ENCODE measurements at regions not wholly inside any gene's neighbourhood (a gene's known extent, or its start where the extent isn't known, plus 50 kb on each side); places are given as distances from the start of the nearest gene placed in this dataset.

GRCh38 chr7:115449689-115450088, 527.8 kb downstream of the MDFIC start:
- no peak for TF ChIP-seq POLR2A (IDR thresholded peaks at IDR 0.05; ENCODE audit: low read depth)
- TF ChIP-seq POLR2AphosphoS5 (IDR thresholded peaks at IDR 0.05) = no peak
- TF ChIP-seq CTCF (IDR thresholded peaks at IDR 0.05) = no peak
